PC-9 (cell line): ENCODE measurements at regions not wholly inside any gene's neighbourhood (a gene's known extent, or its start where the extent isn't known, plus 50 kb on each side); places are given as distances from the start of the nearest gene placed in this dataset.

Experiments used
- BruUV-seq: library from RNA; stranded (reverse); fragments of 400-500 nt; replicated peaks from 2 replicates; lab custom pipeline; 2021; lab: Mats Ljungman, UMichigan
- CTCF ChIA-PET: fragments of 300-600 bp; sonication (Branson Sonifier 250); formaldehyde crosslinking; loops from one replicate; lab custom pipeline; 2022; ENCODE audit warnings: antibody characterized with exemption; lab: Charles Lee
- POLR2A ChIA-PET: fragments of 300-600 bp; sonication (Branson Sonifier 250); formaldehyde crosslinking; loops from one replicate; lab custom pipeline; 2022; ENCODE audit warnings: antibody characterized with exemption; ENCODE audit not compliant: unreplicated experiment; lab: Charles Lee
- DNase-seq, 2 experiments: peaks; one replicate each; pipeline versions ENCODE4 v3.0.0 to v3.0.0-alpha.2; 2015 to 2022; ENCODE audit warnings: mixed read lengths in 1 of 2
- H2AFZ ChIP-seq: fragments of 200-600 bp; sonication (generic); 2 replicates; pipeline ENCODE4 v1.8.1; 2017; ENCODE audit warnings: antibody characterized with exemption
- H3F3A ChIP-seq: fragments of 200-600 bp; sonication (generic); 2 replicates; pipeline ENCODE4 v1.8.1; 2017; ENCODE audit warnings: antibody characterized with exemption, mild to moderate bottlenecking, low read depth; ENCODE audit not compliant: insufficient read depth
- H3K27ac ChIP-seq: fragments of 200-600 bp; sonication (generic); 2 replicates; pipeline ENCODE4 v1.6.1; 2016; ENCODE audit warnings: mixed run types
- H3K27me3 ChIP-seq: fragments of 200-600 bp; sonication (generic); 2 replicates; pipeline ENCODE4 v1.6.1; 2016; ENCODE audit warnings: low read depth, mixed run types; ENCODE audit not compliant: insufficient read depth
- H3K36me3 ChIP-seq: fragments of 200-600 bp; sonication (generic); 2 replicates; pipeline ENCODE4 v1.6.1; 2016; ENCODE audit warnings: low read depth, mixed run types
- H3K4me1 ChIP-seq: fragments of 200-600 bp; sonication (generic); replicated peaks from 2 replicates; pipeline ENCODE4 v1.6.1; 2016; ENCODE audit warnings: mixed run types; ENCODE audit not compliant: insufficient read depth
- H3K4me2 ChIP-seq: fragments of 200-600 bp; sonication (generic); 2 replicates; pipeline ENCODE4 v1.6.1; 2017; ENCODE audit warnings: mixed run types
- H3K4me3 ChIP-seq: fragments of 200-600 bp; sonication (generic); 2 replicates; pipeline ENCODE4 v1.6.1; 2016; ENCODE audit warnings: mixed run types
- H3K79me2 ChIP-seq: fragments of 200-600 bp; sonication (generic); 2 replicates; pipeline ENCODE4 v1.6.1; 2017; ENCODE audit warnings: low read depth, mixed run types
- H3K9me2 ChIP-seq: fragments of 200-600 bp; sonication (generic); 2 replicates; pipeline ENCODE4 v1.8.1; 2017; ENCODE audit warnings: mild to moderate bottlenecking; ENCODE audit not compliant: insufficient read depth
- H3K9me3 ChIP-seq: fragments of 200-600 bp; sonication (generic); 2 replicates; pipeline ENCODE4 v1.8.1; 2016; ENCODE audit warnings: low read depth; ENCODE audit not compliant: insufficient read depth
- H4K20me1 ChIP-seq: fragments of 200-600 bp; sonication (generic); 2 replicates; pipeline ENCODE4 v1.8.1; 2017; ENCODE audit not compliant: insufficient read depth
- CTCF ChIP-seq: fragments of 200-600 bp; sonication (generic); conservative IDR thresholded peaks from 2 replicates; pipeline ENCODE4 v1.6.1; 2017; ENCODE audit warnings: mixed run types, antibody characterized with exemption, mild to moderate bottlenecking, moderate library complexity
- EZH2 ChIP-seq: fragments of 200-600 bp; sonication (generic); IDR thresholded peaks from 2 replicates; pipeline ENCODE4 v1.8.0; 2017; ENCODE audit warnings: antibody characterized with exemption, low read depth
- intact Hi-C: fragments of 100-400 bp; cut with micrococcal nuclease; formaldehyde crosslinking; loops from one replicate; pipeline ENCODE4 v1.10.0; 2022; ENCODE audit not compliant: unreplicated experiment

- H3K9me3 ChIP-seq, result no peaks in the 10 kb centered on the region; the same call in 1 of the 2 replicates
- H3K4me2 ChIP-seq, result no peak overlapping the region
- no peak for DNase-seq
- no peaks in the 10 kb centered on the region for H3K36me3 ChIP-seq
- ChIA-PET POLR2A (no interaction called here), CTCF (no interaction called here)
- no TSS peak for BruUV-seq
- no peak overlapping the region for H3K4me3 ChIP-seq
- H3K27me3 ChIP-seq, result no peaks in the 10 kb centered on the region
- H4K20me1 ChIP-seq, result no peaks in the 10 kb centered on the region
- H3K79me2 ChIP-seq, result no peaks in the 10 kb centered on the region
- peaks cover 18% of the 10 kb centered on the region for H3K4me1 ChIP-seq
- peaks cover 7% of the 10 kb centered on the region; the same call in 1 of the 2 replicates for H3F3A ChIP-seq
- H3K9me2 ChIP-seq, result no peaks in the 10 kb centered on the region
- intact Hi-C loops, result no loop called here
- TF ChIP-seq EZH2 (no peak), CTCF (no peak)
- no peak overlapping the region for H2AFZ ChIP-seq
- H3K27ac ChIP-seq, result no peak overlapping the region
Measured at GRCh38 chr5:142253938-142254337, 70.9 kb downstream of the SPRY4 start.

- ChIA-PET CTCF (no interaction called here), POLR2A (interaction anchor here (0.7 kb wide), 1 partner anchor 635 kb away, joined by 3 read pairs; no protein-coding TSS in a partner anchor)
- H3K27me3 ChIP-seq, result no peaks in the 10 kb centered on the region
- BruUV-seq, result no TSS peak
- H3K4me1 ChIP-seq, result peaks cover 27% of the 10 kb centered on the region
- H2AFZ ChIP-seq, result no peak overlapping the region
- no peak overlapping the region for H3K27ac ChIP-seq
- TF ChIP-seq EZH2, result no peak
- TF ChIP-seq CTCF, result no peak
- H3K9me3 ChIP-seq, result no peaks in the 10 kb centered on the region; the same call in 1 of the 2 replicates
- no peaks in the 10 kb centered on the region for H4K20me1 ChIP-seq
- H3K4me2 ChIP-seq, result no peak overlapping the region
- no peaks in the 10 kb centered on the region for H3K79me2 ChIP-seq
- no peaks in the 10 kb centered on the region for H3K36me3 ChIP-seq
- no peaks in the 10 kb centered on the region for H3K9me2 ChIP-seq
- intact Hi-C loops, result no loop called here
- peaks cover 7% of the 10 kb centered on the region; the same call in 1 of the 2 replicates for H3F3A ChIP-seq
- no peak overlapping the region for H3K4me3 ChIP-seq
- no peak for DNase-seq
Measured at GRCh38 chr5:142250119-142250518, 74.7 kb downstream of the SPRY4 start.

- H3K9me2 ChIP-seq, result no peaks in the 10 kb centered on the region
- H3K4me1 ChIP-seq, result peaks cover 27% of the 10 kb centered on the region
- CTCF ChIA-PET, result no interaction called here
- H3K4me2 ChIP-seq, result no peak overlapping the region
- no peaks in the 10 kb centered on the region; the same call in 1 of the 2 replicates for H3K9me3 ChIP-seq
- no peak overlapping the region for H2AFZ ChIP-seq
- H3K27ac ChIP-seq, result no peak overlapping the region
- H3K36me3 ChIP-seq, result no peaks in the 10 kb centered on the region
- BruUV-seq, result no TSS peak
- POLR2A ChIA-PET, result no interaction called here
- intact Hi-C loops, result no loop called here
- H3K4me3 ChIP-seq, result no peak overlapping the region
- H3K27me3 ChIP-seq, result no peaks in the 10 kb centered on the region
- no peak for DNase-seq
- no peak for TF ChIP-seq EZH2
- TF ChIP-seq CTCF, result no peak
- no peaks in the 10 kb centered on the region for H4K20me1 ChIP-seq
- H3F3A ChIP-seq, result peaks cover 7% of the 10 kb centered on the region; the same call in 1 of the 2 replicates
- H3K79me2 ChIP-seq, result no peaks in the 10 kb centered on the region
Measured at GRCh38 chr5:142248853-142249462, 75.9 kb downstream of the SPRY4 start.
